ENCODE measurements at regions not wholly inside any gene's neighbourhood (a gene's known extent, or its start where the extent isn't known, plus 50 kb on each side); places are given as distances from the start of the nearest gene placed in this dataset.
A peak's percentile ranks its signal among the peaks of the same experiment; 100 is the strongest.

DNA sequence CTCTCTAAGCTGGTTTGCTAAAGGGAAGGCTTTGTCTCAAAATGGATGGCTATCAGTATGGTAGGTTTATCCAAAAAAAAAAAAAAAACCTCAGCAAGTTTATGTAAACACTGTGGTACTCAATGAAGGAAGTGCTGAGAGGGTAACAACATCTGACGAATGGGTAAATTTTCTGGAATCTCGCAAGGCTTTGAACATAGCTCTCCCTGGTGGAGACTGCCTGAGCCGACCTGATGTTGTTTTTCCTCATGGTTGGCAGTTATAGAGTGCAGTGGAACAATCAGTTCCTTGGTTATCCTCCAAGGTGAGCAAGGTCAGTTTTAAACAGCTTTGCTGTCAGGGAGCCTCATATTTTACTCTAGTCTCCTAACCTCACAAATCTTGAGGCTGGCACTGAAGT, 94.6 kb downstream of the ZPLD1 start:
- no peak for DNase-seq

DNA sequence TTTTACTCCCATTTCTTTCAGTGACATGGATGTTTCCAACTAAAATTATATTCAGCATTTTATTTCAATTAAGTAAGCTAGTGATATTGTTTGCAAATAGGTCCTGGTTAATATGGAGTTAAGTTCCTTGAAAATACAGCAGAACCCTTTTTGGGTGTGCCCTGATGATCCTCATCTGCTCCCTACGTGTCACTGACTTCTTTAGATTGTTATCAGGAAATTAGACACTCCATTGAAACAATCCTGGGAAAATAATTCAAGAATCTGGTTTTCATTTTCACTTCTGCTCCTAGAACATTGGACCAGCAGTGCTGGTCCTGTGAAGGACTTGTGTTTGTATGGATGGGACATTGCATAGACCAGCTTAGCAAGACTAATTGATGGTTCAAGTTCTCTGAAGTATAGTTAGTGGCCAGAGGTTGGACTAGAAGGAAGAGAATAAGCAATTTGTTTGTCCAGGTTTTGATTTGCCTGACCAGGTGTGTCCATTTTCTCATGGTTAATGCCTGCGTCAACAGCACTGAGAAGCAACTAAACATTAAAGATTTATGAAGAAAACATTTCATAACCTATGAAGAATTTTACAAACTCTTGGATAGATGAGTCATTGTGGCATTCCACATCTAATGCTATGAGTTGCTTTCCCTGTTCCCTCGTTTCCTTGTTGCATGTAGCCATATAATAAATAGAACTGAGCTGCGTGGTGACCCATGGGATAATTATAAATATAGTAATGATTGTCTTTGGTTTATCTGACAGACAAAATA, 95.8 kb downstream of the ZPLD1 start:
- DNase-seq, result no peak

DNA sequence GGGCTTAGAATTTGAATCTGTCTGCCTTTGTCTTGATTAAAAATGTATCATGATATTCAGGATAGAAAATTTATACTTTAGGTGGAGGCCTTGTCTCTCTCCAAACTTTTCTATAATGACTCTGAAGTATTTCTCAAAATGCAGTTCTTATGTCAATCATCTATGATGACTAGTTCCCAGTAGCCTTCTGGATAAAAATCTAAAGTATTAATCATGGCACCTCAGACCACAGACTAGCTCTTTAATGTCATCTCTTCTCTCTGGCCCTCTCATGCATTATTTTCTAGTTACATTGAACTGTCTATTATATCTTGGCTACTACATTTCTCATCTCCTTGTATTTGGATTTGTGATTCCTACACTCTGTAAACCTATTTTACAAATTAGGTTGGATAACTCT, 96.9 kb downstream of the ZPLD1 start:
- DNase-seq, result no peak

DNA sequence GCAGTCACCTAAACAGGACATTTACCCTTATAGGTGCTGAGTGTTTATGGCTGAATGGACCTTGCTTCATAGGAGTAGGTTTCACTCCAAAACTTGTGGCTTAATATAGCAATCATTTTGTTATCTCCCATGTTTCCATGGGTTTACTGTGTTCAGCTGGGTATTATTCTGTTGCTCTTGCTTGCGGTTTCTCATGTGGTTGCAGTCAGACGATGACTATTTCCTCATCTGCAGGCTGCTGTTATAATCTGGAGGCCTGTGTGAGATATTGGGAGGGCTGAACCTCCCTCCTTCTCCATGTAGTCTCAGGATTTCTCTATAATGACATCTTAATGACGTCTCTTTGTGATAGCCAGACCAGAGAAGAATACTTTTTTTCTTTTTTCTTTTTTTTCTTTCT, 98.1 kb downstream of the ZPLD1 start:
- no peak for DNase-seq

DNA sequence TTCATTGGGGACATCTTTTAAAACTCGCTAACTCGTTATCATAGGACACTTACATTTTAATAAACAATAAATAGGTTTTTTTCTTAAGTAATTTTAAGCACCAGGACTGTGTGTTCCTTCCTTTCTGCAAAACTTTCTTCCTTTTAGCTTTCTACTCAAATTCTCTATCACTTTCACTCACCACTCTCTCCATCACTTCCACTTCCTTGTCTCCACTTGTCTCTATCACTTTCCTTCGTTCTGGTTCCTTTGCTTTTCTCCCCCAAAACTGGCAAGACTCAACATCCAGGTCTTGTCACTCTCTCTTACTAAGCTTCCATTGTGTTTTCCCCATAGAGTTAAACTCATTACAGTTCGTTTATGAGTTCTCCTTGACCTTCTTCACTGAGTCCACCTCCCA, 99.0 kb downstream of the ZPLD1 start:
- DNase-seq, result no peak

DNA sequence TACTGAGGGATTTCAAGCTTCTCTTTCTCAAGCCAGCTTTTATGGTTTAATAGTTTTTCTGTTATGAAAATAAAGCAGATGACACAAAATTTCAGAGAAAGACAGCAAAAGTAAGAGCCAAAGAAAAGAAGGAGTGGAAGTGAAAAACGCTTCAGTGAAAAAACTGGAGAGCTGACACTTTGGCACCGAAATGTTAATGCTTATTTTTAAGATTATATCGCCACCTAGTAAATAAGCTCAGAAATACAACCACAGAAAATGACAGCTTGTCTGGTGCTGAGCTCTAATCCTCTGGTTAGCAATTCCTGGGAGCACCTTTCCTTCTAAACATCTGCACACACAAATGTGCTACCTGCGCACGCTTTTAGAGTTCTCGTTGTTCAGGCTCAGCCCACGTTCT, 101.6 kb downstream of the ZPLD1 start:
- DNase-seq, result peak; percentile 34

DNA sequence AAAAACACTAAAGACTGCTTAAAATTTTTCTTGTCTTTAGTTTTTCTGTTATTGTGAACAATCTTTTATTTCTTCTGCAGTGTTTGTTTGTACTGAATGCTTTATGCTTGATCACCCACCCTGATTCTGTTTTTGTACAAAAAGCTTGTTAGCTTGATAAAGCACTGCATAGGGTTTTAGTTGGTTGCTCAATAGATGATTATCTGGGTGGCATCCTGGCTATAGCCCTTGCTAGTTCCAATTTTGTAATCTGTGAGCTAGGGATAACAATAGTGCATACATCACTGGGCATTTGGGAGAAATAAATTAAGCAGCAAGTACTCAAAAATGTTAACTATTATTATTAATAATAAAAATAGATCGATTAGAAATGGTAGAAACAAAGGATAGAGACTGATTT, 102.3 kb downstream of the ZPLD1 start:
- DNase-seq, result no peak

DNA sequence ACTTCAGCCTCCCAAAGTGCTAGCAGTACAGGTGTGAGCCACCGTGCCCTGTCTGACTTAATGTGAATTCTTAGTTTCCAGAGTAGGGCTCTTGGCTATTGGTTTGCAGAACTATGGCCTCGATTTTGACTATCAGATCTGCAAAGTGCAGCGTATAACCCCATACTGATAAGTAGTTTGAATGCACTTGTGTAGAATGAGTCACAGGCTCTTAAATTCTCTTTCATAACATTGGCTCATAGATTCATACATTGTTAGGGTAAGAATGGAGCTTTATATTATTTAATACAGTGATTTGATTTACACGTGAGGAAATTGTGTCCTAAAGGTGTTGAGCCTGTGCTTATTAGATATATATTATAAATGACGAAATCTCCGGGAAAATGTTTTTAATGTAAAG, 109.9 kb downstream of the ZPLD1 start:
- DNase-seq, result no peak

DNA sequence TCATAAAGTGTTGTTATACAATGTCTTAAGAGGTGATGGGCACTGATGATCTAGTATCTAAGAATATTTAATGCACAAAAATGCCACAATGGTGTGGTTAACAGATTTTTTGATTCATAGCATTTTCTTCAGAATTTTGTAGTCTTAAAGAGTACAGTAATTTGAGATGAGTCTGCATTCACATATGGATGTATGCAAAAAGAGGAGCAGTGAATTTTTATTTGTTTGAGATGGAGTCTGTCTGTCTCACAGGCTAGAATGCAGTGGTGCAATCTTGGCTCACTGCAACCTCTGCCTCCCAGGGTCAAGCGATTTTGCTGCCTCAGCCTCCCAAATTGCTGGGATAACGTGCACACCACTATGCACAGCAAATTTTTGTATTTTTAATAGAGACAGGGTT, 110.5 kb downstream of the ZPLD1 start:
- DNase-seq, result no peak

DNA sequence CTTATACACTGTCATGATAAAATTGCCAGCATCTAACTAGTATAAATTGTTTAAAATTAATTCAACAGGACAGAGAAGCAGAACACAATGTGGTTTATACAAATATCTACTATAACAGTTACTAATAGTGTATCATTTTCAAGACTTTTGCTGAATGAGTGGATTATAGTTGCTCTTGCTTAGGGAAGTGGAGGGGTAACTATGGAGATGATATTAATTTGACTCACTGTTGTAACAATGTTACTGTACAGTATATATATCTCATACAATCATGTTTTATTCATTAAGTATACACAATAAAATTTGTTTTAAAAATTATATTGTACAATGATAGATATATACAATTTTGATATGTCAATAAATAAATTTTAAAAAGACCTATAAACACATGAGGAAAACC, 119.1 kb downstream of the ZPLD1 start:
- DNase-seq, result no peak

DNA sequence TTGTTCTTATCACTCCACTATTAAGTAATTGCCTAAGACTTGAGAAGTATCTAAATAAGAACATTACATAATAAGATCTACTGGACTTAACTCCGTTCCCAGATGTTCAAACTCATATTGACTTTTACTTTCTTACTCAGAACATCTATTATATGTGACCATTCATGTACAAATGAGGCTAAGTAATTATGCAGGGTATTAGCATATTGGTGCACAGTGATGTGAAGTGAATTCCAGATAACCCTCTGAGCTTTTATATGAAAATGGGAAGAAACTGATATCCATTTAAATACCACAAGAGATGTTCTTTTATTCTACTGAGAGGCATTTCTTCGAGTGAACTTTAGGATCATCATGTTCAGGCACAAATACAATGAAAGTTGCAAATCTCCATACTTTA, 135.7 kb downstream of the ZPLD1 start:
- no peak for DNase-seq

DNA sequence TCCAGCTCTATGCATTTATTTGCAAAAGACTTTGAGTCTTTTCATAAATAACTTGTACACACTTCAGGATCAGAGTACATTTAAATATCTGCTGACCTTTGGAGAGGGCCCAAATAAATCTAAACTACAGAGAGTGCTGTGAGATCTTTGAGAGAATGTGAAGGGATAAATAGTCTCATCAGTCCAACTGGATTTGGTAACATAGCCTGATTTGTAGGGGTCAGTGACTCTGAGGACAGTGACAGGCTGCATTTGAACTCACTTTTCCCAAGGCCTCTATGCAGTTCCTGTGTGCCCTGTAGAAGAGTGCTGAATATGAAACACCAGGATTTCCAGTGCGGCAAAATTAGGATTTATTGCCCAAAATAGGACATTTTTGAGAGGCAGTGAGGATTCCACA, 136.2 kb downstream of the ZPLD1 start:
- DNase-seq, result no peak

DNA sequence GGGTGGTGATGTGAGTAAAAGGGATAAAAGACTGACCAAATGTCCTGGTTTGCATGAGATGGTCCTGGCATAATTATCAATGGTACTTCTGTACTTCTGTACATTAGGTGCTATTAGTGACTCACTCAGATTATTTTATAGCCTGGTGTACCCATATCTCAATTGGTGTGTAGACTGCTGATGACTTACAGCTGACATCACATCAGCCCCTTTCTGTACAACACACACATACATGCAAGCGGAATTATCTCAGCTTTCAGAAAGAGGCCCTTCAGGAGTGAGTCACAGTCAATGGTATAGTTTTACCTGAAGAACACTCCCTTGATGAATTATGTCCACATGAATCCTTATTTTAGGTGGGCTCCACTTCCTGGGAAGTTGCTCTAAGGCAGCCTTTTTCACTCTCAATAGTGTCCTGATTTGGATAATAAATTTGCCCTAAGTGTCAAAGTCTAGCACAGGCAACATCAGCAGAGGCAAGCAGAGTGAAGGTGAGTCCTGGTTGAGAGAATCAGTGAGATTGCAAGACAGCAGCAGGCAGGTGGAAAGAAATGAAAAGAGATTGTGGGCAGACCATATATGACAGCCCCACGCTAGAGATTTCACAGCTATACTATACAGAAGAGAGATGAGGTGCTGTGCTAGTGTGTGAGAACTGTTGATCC, 137.0 kb downstream of the ZPLD1 start:
- no peak for DNase-seq

DNA sequence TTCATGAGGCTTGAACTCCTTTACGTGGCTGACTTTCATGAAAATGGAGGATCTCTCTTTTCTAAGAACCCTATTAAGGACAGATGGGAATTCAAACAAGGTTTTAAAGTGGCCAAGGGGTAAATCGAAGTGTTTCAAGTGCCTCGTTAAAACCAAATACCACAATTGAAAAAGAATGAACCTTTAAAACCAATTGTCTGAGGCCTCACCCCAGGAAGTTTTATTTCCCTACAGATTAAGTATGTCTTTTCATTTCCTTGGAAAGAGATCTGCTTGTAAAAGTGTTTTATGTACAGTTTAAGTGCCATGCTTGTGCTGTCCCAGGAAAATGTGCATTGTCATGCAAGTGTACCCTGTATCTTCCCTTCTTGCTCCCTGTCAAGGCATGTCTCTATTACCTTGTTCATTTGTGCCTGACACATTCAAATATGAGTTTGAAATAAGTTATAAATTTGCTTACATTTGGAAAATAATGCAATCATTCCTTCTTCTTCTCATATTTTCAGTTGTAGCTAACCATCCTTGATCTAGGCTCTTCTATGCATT, 138.7 kb downstream of the ZPLD1 start:
- DNase-seq, result no peak

DNA sequence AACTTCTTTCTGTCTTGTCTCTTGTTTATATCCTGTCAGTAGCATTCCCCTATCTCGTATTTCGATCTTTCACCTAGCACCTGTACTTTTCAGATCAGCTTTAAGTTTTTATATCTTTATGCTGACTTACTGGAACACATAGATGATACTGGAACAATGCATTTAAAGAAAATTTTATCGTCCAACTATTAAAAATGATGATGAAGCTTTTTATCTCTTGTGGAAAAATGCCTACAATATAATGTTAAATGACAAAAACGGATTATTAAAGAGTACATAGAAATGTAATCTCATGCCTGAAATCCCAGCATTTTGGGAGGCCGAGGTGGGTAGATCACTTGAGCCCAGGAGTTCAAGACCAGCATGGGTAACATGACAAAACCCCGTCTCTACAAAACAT, 139.5 kb downstream of the ZPLD1 start:
- no peak for DNase-seq

DNA sequence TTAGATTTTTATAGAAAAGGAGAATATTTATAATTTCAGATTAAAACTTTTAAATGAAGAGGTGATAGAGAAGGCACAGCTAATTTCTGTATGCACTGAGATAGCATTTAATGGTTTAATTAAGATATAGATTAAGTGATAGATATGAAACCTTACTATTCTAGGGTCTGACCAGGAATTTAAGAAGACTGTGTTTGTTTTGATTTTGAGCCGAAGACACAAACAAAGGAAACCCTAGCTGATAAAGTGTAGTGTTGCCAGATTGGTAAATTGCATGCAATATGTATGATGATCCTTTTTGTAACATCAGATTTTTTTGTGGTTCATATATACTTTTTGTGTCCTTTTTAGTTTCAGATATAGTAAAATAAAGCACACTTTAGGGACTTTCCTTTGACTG, 141.8 kb downstream of the ZPLD1 start:
- no peak for DNase-seq

DNA sequence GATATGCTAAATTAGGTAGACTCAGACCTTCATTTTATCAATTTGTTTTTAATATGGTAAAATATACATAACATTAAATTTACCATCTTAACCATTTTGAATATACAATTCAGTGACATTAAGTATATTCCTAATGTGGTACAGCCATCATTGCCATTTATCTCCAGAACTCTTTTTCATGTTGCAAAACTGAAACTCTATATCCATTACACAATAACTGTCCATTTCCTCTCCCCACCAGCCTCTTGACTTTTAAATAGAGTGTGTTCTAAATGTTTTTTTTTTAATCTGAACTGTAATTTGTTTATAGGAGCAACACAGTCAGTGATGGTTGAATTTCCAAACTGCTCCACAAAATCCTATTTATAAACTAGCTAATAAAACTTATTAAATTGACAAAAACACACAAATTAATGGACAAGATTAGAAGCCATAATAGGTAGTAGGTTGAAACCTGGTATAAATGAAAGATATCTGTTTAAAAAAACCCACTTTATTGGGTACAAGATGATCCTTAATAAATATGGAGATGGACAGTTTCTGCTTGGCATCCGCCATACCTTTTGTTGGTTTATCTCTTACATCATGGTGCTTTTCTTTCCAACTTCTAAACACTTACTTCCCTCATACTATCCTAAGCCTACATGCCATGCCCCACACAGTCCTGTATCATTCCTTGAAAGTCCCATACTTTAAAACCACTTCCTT, 142.4 kb downstream of the ZPLD1 start:
- DNase-seq, result no peak

DNA sequence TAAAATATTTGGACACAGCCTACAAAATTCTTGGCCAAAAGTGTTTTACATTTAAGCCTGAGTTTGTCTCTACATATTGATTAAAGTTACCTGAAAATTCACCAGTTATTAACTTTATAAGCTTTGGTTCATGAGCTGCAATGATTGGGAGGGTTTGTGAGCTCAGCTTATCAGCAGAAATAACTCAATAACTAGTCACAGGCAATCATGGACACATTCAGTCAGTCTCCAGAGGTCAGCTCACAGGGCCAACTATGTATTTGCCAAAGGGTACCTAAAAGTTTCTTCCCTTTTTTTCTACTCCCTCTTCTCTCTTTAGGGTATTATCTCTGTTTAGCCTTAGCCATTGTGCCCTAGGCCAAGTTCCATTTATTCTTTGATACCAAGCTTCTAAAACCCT, 145.9 kb downstream of the ZPLD1 start:
- DNase-seq, result no peak

DNA sequence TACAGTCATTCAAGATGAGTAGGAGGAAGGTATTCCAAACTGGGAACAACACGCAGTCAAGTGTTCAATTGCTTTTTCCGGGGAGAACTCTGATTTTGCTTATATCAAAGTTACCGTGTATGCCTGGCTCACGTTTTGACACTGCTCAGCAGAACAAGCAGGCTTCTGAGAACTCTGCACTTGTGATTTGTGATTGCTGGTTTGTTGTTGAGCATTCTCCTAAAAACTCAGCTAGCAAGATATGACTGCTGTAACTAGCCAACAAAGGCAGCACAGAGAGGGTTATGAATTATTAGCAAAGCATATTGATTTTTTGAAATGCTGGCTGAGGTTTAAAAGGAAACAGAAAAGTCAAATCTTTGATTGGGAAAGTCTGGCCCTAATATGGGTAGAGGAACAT, 151.7 kb downstream of the ZPLD1 start:
- DNase-seq, result no peak

DNA sequence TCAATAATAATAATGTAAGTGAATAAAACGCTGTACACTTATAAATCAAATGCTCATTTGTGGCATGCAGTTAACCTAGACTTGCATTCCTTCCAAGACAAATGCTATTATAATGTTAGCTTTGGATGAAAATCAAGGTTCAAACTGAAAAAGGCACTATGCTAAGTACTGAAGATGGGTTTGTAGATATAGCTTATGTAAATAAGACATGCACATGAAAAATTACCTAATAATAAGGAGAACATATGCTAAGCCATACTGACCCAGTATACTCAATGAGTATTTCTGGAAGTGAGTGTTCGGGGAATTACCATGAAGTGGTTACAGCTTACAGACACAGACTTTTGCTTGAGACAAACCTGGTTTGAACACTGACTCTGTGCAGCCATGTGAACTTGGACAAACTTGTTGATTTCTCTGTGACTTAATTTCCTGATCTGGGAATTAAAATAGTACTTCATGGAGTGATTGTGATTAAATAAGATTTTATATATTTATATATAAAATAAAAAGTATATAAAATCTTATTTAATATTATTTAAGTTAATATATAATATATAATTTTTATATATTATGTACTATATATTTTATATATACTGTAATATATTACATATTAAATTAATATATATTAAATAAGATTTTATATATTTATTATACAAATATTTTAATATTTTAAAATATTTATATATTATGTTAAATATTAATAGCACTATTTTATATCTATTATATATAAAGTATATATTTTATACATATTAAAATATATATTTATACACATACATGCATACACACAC, 159.2 kb downstream of the ZPLD1 start:
- no peak for DNase-seq

DNA sequence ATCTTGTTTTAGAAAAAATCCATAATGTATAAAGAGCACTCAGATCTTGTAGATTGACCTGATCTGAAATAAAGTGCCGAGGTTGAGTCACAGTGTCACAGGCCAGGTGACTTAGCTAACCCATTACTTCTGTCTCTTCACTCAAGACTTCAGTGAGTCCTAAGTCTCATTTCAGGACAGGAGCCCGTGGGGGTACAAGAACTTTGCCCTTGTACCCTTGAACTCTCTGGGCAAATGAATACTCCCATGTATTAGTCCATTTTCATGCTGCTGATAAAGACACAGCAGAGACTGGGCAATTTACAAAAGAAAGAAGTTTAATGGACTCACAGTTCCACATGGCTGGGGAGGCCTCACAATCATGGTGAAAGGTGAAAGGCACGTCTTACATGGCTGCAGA, 160.2 kb downstream of the ZPLD1 start:
- DNase-seq, result no peak

DNA sequence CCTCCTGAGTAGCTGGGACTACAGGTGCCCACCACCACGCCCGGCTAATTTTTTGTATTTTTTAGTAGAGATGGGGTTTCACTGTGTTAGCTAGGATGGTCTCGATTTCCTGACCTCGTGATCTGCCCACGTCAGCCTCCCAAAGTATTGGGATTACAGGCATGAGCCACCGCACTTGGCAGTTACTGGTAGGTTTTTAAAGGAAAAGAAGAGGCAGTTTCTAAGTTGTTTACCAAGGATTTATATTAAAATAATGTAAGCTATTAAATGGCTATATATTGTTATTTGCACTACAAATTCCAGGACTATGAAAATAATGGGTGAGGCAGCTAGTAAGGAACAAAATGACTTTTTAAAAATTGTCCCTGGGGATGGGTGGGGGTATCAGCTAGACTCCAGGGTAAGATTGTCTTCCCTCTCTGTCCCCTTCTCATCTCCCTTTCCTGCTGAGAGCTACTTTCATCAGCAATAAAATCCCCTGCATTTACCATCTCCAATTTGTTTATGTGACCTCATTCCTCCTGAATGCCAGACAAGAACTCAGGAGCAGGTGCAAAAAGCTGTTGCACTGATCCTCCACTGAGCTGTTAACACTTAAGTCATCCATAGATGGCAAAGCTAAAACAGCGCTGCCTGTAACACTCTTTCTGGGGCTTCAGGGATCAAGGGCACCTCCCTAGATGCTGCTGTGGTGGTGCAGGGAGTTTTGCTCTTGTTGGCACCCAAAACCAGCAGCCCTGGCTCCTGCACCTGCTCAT, 165.2 kb downstream of the ZPLD1 start:
- DNase-seq, result no peak
